Activated CD8-positive, alpha-beta memory T cell treated with anti-CD3 and anti-CD28 coated beads for 36 hours (primary cell): ENCODE measurements at regions not wholly inside any gene's neighbourhood (a gene's known extent, or its start where the extent isn't known, plus 50 kb on each side); places are given as distances from the start of the nearest gene placed in this dataset.
"Not testable (repeated sequence)": the region's sequence is repeated elsewhere in the genome, so short reads cannot be mapped to it uniquely, and the experiment has no call there.

Experiments
- CTCF ChIA-PET: fragments of 350-600 bp; sonication (Branson Sonifier 250); formaldehyde crosslinking; loops from one replicate; lab custom pipeline; 2021; ENCODE audit warnings: antibody characterized with exemption; lab: Charles Lee
- POLR2A ChIA-PET: fragments of 350-600 bp; sonication (Branson Sonifier 250); formaldehyde crosslinking; loops from one replicate; lab custom pipeline; 2021; ENCODE audit warnings: antibody characterized with exemption; lab: Charles Lee

DNA sequence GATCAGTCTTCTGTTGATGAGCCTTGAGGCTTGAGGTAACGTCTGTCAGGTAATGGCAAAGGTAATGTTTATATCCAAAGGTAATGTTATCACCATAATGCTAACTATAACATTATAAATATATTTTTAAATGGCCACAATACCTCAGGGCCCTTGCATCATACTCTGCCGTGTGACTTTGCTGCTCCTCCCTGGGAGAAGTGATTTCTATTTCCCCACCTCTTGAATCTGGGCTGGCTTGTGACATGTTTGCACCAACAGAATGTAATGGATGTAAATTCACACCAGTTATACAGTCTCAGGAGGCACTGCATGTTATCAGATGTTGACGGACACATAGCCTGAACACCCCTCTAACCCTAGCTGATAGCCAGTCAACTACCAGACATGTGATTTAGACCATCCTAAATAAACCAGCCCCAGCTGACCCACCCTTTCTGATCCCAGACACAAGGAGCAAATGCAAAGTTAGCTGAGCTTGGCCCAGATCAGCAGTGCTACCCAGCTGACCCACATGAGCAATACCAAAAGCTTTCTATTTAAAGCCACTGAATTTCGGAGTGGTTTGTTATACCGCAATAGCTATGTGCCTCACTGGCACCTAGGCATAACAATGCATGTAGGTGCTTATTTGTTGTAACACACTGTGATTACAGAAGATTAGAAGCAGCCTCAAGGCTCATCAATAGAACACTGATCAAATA is 93.8 kb upstream of the SIRPA start:
- ChIA-PET POLR2A (no interaction called here), CTCF (no interaction called here)

DNA sequence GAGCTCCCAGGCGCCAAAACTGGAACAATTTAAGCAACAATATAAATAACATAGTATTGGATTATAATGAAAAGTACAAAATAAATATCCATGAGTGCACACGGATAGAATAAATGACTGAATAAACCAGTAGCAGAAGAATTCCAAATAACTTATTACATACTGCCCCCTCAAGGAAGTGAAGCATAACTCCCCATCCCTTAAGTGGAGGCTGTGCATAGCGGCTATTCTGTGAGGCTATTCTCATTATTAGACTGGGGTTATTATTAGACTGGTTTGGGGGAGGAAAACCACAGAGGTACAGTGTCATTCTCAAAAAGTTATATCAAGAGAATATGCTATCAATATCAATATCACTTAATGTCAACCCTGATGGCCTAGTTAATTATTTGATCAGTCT is 94.4 kb upstream of the SIRPA start:
- ChIA-PET POLR2A (no interaction called here), CTCF (no interaction called here)

- CTCF ChIA-PET = no interaction called here
- POLR2A ChIA-PET = no interaction called here
Measured at GRCh38 chr20:1800180-1800579, 95.0 kb upstream of the SIRPA start.

DNA sequence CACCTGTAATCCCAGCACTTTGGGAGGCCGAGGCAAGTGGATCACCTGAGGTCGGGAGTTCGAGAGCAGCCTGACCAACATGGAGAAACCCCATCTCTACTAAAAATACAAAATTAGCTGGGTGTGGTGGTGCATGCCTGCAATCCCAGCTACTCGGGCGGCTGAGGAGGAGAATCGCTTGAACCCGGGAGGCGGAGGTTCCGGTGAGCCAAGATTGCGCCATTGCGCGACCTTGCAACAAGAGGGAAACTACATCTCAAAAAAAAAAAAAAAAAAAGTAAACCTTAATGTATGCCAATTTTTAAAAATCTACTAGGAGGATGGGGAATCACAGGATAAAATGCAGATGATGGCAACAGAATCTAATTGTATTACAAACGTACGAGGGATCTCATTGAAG is 95.5 kb upstream of the SIRPA start:
- POLR2A ChIA-PET, CTCF ChIA-PET: not testable (repeated sequence)

DNA sequence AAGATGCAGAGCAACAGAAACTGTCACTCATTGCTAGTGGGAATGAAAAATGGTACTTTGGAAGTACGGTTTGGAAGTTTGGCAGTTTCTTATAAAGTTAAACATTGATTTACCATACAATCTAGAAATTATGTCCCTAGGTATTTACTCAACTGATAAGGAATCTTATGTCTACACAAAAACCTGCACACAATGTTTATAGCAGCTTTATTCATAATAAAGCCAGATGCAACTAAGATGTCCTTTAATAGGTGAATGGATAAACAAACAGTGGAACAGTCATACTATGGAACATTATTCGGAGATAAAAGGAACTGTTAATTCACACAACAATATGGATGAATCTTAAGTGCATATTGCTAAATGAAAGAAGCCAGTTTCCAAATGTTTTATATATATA is 96.2 kb upstream of the SIRPA start:
- ChIA-PET CTCF (no interaction called here), POLR2A (no interaction called here)

- CTCF ChIA-PET = no interaction called here
- POLR2A ChIA-PET = no interaction called here
Measured at GRCh38 chr20:1793821-1794220, 101.4 kb upstream of the SIRPA start.

DNA sequence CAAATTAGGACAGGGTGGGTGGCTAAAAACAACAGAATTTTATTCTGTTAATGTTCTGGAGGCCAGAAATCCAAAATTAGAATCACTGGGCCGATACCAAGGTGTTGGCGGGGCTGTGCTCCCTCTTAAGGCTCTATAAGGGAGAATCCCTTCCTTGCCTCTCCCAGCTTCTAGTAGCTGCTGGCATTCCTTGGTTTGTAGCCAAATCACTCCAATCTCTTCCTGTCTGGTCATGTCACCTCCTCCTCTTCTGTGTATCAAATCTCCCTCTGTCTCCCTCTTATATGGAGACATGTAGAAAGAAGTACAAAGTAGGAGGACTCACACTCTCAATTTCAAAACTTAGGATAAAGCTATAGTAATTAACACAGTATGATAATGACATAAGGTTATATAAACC is 102.9 kb upstream of the SIRPA start:
- CTCF ChIA-PET = no interaction called here

DNA sequence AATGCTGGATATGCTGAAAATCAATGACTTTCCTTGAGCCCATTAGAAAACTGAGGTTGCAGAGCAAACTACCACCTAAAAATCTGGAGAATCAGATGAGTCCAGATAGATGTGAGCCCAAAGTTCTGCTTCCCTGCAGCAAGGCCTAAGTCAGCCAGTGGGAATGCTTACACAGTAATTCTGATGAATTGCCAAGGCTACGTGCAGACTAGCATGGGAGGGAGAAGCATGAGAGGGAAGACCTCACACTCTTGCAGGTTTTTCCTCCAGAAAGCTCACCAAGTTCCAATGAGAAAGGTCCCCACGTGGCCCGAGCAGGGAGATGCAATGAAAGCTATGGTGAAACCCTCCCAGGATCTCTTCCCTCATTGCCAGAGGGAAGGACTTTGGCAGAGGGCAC is 104.8 kb upstream of the SIRPA start:
- CTCF ChIA-PET = no interaction called here
- POLR2A ChIA-PET = no interaction called here

More for the DNA sequence above, 102.9 kb upstream of the SIRPA start:
- POLR2A ChIA-PET = no interaction called here

GRCh38 chr20:1788044-1788443 is 107.2 kb upstream of the SIRPA start:
- POLR2A ChIA-PET = no interaction called here
- CTCF ChIA-PET = no interaction called here

- ChIA-PET CTCF (no interaction called here), POLR2A (no interaction called here)
Measured at GRCh38 chr20:1786486-1786885, 108.7 kb upstream of the SIRPA start.

- CTCF ChIA-PET = no interaction called here
- POLR2A ChIA-PET = no interaction called here
Measured at GRCh38 chr20:1784586-1784985, 110.6 kb upstream of the SIRPA start.

- ChIA-PET POLR2A (no interaction called here), CTCF (no interaction called here)
Measured at GRCh38 chr20:1783245-1783644, 112.0 kb upstream of the SIRPA start.

GRCh38 chr20:1782181-1782580 is 113.0 kb upstream of the SIRPA start:
- ChIA-PET CTCF (no interaction called here), POLR2A (no interaction called here)

DNA sequence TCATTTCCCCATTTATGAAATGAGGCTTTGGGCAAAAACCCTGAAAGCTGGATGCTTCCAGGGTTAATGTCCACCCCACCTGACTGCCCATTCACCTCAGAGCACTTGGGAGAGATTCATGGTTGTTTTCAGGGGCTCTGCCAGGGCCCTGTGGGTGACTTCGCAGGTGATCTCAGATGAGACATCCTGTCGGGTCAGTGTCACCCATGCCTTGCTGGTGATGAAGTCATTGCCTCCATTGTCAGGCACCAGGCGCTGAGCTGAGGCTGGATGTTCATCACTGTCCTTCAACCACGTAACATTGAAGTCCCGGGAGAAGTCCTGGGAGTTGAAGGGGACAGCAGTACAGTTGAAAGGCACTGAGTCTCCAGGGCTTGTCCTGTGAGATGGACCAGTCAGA is 115.6 kb upstream of the SIRPA start:
- POLR2A ChIA-PET = no interaction called here
- CTCF ChIA-PET = no interaction called here

DNA sequence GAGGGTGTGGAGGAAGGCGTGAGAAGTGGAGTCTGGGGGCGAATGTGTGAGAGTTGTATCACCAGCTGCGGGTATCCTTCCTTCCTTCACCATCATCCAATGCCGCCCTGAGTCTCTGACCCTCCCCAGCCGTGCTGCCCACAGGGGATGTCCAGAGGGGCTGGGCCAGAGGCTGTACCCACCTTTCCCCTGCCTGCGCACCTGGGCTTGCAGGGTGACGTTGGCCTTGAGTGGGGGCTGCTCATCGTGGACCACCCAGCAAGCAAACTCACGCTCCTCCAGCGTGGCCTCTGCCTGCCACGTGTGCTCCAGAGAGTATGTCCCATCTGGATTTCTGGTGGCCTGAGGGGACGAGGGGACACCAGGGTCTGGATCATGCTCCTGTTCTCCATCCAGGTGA is 116.9 kb upstream of the SIRPA start:
- CTCF ChIA-PET = interaction anchor here (2.4 kb wide), 1 partner anchor 14 kb away, joined by 19 read pairs; no protein-coding TSS in a partner anchor
- POLR2A ChIA-PET = no interaction called here

DNA sequence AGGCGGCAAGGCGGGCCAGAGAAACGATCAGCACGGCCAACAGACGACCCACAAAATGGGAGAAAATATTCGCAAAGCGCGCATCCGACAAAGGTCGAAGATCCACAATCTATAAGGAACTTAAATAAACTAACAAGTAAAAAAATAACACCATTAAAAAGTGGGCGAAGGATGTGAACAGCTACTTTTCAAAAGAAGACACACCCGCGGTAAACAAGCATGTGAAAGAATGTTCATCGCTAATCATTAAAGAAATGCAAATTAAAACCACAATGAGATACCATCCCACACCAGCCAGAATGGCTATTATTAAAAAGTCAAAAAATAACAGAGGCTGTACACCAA is 117.8 kb upstream of the SIRPA start:
- CTCF ChIA-PET = interaction anchor here (0.8 to 2.4 kb wide), 15 partner anchors 11 to 339 kb away, joined by 3 to 19 read pairs (median 3); no protein-coding TSS in a partner anchor
- POLR2A ChIA-PET = interaction anchor here (1.0 kb wide), 1 partner anchor 221 kb away, joined by 3 read pairs; no protein-coding TSS in a partner anchor

DNA sequence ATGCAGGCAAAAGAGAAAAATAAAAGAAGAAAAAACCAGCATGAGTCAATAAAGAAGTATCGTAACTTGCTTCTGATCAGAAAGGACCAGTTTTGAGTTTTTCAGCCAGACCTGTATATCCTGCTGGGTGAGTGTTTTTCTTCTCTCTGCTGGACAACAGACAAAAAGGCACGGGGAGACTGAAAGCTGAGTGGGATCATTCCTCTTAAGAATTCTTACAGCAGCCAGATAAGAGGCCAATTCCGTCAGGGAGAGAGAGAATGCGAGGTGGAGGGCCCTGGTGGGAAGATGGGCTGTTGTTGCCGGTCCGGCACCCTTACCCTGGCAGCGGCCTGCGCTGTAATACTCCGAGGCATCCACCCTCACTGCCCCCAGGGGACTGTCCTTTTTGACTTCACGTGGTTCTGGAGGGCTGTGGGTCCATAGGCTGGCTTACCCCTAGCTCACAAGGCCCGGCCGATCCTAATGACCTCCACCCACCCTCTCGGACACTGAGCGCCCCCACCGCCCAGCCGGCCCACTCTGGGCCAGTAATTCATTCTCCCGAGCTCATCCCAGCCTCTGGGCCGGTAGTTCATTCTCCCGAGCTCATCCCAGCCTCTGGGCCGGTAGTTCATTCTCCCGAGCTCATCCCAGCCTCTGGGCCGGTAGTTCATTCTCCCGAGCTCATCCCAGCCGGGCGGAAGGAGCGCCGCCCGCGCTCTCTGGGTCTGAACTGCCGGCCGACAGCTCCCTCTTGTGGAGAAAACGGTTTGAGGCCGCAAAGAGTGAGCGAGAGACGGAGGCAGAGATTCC is 118.3 kb upstream of the SIRPA start:
- POLR2A ChIA-PET = interaction anchor here (1.0 kb wide), 1 partner anchor 221 kb away, joined by 3 read pairs; no protein-coding TSS in a partner anchor

DNA sequence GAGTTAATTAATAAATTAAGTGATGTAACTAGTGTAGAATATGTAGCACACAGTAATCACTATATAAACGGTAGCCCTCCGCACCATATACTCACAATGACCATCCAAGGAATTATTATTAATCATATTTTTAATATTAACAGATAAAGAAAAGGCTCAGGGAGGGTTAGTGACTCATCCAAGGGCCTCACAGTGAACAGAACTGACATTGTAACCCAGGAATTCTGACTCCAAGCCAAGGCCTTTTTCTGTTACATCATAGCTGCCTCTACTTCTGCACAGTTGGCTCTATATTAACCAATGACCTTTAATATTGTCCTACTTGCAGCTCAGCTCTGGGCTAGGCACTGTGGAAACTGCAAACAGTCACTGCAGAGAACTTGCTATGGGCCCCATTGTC is 117.5 kb upstream of the SIRPG start:
- CTCF ChIA-PET = no interaction called here

More for the DNA sequence above, 118.3 kb upstream of the SIRPA start:
- CTCF ChIA-PET = interaction anchor here (0.6 to 2.4 kb wide), 16 partner anchors 10 to 338 kb away, joined by 3 to 19 read pairs (median 3); no protein-coding TSS in a partner anchor

GRCh38 chr20:1774479-1774878 is 116.9 kb upstream of the SIRPG start:
- POLR2A ChIA-PET = no interaction called here
- CTCF ChIA-PET = no interaction called here

More for the DNA sequence above, 117.5 kb upstream of the SIRPG start:
- POLR2A ChIA-PET = no interaction called here

DNA sequence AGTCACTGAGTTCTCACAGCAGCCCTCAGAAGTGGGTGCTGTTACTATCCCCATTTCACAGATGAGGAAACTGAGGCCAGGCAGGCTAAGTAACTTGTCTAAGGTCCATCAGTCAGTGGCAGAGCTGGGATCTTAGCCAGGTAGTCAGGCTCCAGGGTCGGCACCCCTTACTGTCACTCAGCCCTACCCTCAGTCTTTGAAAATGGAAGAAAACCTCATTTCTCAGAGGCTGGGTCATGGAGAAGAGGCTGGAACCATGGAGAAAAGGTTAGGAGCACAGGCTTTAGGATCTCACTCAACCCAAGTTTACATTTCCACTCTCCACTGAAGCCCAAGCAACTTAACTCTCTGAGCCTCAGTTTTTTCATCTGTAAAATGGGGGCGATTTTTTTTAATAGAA is 116.2 kb upstream of the SIRPG start:
- CTCF ChIA-PET = no interaction called here
- POLR2A ChIA-PET = no interaction called here

GRCh38 chr20:1769491-1769890 is 111.9 kb upstream of the SIRPG start:
- ChIA-PET CTCF (no interaction called here), POLR2A (no interaction called here)
